Uterus (tissue), 2 donors: ENCODE measurements at regions not wholly inside any gene's neighbourhood (a gene's known extent, or its start where the extent isn't known, plus 50 kb on each side); places are given as distances from the start of the nearest gene placed in this dataset.

Experiments
- POLR2A ChIP-seq, 2 donors: fragments of 450-650 bp; IDR thresholded peaks; one replicate each; pipeline ENCODE4 v1.6.1; 2016; ENCODE audit warnings: antibody characterized with exemption in 2 of 2, mild to moderate bottlenecking in 1 of 2, moderate library complexity in 1 of 2
- TF ChIP-seq, protein P1 (sequence below), 4 experiments: fragments of 200-600 bp in 2 of 4; fragments of 450-650 bp in 2 of 4; sonication (generic) in 2 of 4; IDR thresholded peaks; one replicate each; pipeline ENCODE4 v1.5.1; 2016 to 2019; ENCODE audit warnings: antibody characterized with exemption in 4 of 4, mild to moderate bottlenecking in 2 of 4, moderate library complexity in 1 of 4

DNA sequence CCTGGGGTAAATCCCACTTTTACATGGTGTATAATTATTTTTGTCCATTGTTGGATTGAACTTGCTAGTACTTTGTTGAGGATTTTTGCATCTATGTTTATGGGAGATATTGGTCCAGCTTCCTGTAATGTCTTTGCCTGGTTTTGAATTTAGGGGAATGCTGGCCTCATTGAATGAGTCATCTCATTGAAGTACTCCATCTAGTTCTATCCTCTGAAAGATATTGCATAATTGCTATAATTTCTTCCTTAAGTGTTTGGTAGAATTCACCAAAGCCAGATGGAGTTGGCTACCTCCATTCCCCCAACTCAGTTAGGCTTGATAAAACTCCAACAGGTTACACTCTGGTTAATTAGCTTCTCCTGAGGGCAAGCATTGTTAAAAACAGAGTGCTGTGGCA lies 237.4 kb upstream of the TGFBR2 start:
- TF ChIP-seq, protein P1, sequence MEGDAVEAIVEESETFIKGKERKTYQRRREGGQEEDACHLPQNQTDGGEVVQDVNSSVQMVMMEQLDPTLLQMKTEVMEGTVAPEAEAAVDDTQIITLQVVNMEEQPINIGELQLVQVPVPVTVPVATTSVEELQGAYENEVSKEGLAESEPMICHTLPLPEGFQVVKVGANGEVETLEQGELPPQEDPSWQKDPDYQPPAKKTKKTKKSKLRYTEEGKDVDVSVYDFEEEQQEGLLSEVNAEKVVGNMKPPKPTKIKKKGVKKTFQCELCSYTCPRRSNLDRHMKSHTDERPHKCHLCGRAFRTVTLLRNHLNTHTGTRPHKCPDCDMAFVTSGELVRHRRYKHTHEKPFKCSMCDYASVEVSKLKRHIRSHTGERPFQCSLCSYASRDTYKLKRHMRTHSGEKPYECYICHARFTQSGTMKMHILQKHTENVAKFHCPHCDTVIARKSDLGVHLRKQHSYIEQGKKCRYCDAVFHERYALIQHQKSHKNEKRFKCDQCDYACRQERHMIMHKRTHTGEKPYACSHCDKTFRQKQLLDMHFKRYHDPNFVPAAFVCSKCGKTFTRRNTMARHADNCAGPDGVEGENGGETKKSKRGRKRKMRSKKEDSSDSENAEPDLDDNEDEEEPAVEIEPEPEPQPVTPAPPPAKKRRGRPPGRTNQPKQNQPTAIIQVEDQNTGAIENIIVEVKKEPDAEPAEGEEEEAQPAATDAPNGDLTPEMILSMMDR (IDR thresholded peaks at IDR 0.05), result no peak
- no peak for TF ChIP-seq POLR2A (IDR thresholded peaks at IDR 0.05)
